HepG2 (cell line): ENCODE measurements at regions not wholly inside any gene's neighbourhood (a gene's known extent, or its start where the extent isn't known, plus 50 kb on each side); places are given as distances from the start of the nearest gene placed in this dataset.

ENCODE experiments used
- ARNT ChIP-seq: fragments of 450-650 bp; IDR thresholded peaks from 2 replicates; pipeline ENCODE4 v1.6.1; 2017
- KLF15 ChIP-seq: sonication (generic); formaldehyde crosslinking; IDR thresholded peaks from 2 replicates; pipeline ENCODE4 v1.8.1; 2023; ENCODE audit warnings: borderline replicate concordance, mild to moderate bottlenecking, inconsistent platforms, missing genetic modification reagents, mixed read lengths
- MAF1 ChIP-seq: sonication (generic); formaldehyde crosslinking; IDR thresholded peaks from 2 replicates; pipeline ENCODE4 v1.5.0; 2020; ENCODE audit warnings: missing genetic modification reagents, borderline replicate concordance
- NFE2 ChIP-seq: sonication (generic); formaldehyde crosslinking; IDR thresholded peaks from 2 replicates; pipeline ENCODE4 v1.4.0; 2020; ENCODE audit warnings: missing genetic modification reagents
- NFIC ChIP-seq: IDR thresholded peaks from 2 replicates; pipeline ENCODE4 v1.6.1; 2012; ENCODE audit warnings: mild to moderate bottlenecking, low read length, inconsistent platforms
- RAD51 ChIP-seq: fragments of 450-650 bp; IDR thresholded peaks from 2 replicates; pipeline ENCODE4 v1.6.1; 2016; ENCODE audit warnings: borderline replicate concordance
- SAFB2 ChIP-seq: sonication (generic); formaldehyde crosslinking; IDR thresholded peaks from 2 replicates; pipeline ENCODE4 v1.5.1; 2020; ENCODE audit warnings: missing genetic modification reagents, low read depth, mild to moderate bottlenecking, borderline replicate concordance
- TF ChIP-seq, protein P1 (sequence below): sonication (generic); formaldehyde crosslinking; IDR thresholded peaks from 2 replicates; pipeline ENCODE4 v1.4.0; 2020; ENCODE audit warnings: missing genetic modification reagents
- TF ChIP-seq, protein P2 (sequence below): sonication (generic); formaldehyde crosslinking; IDR thresholded peaks from 2 replicates; pipeline ENCODE4 v1.4.0; 2020; ENCODE audit warnings: missing genetic modification reagents, borderline replicate concordance

DNA sequence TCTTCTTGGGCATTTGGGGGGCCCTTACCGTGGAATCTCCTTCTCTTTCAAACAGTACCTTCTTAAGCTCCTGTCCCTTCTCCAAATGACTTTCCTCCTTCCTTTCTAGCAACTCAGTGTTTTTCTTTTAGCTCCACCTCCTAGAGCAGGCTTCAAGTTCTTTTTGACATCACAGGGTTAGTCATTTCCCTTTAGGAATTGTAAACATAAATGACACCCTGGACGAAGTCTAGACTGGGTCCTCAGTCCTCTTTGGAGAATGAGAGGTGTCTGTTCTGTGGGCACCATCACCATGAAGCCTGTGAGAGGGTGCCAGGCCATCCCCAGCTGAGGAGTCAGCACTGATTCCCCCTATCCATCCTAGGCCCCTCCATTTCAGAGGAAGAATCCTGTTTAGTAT is 94.7 kb downstream of the SALL1 start:
- TF ChIP-seq NFIC, result no peak
- TF ChIP-seq KLF15 (CRISPR knock-in tag), result no peak
- TF ChIP-seq SAFB2, result no peak
- TF ChIP-seq, protein P1, sequence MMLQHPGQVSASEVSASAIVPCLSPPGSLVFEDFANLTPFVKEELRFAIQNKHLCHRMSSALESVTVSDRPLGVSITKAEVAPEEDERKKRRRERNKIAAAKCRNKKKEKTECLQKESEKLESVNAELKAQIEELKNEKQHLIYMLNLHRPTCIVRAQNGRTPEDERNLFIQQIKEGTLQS (CRISPR knock-in tag), result no peak
- TF ChIP-seq RAD51, result no peak
- TF ChIP-seq NFE2, result no peak
- TF ChIP-seq ARNT, result no peak
- no peak for TF ChIP-seq MAF1
- TF ChIP-seq, protein P2, sequence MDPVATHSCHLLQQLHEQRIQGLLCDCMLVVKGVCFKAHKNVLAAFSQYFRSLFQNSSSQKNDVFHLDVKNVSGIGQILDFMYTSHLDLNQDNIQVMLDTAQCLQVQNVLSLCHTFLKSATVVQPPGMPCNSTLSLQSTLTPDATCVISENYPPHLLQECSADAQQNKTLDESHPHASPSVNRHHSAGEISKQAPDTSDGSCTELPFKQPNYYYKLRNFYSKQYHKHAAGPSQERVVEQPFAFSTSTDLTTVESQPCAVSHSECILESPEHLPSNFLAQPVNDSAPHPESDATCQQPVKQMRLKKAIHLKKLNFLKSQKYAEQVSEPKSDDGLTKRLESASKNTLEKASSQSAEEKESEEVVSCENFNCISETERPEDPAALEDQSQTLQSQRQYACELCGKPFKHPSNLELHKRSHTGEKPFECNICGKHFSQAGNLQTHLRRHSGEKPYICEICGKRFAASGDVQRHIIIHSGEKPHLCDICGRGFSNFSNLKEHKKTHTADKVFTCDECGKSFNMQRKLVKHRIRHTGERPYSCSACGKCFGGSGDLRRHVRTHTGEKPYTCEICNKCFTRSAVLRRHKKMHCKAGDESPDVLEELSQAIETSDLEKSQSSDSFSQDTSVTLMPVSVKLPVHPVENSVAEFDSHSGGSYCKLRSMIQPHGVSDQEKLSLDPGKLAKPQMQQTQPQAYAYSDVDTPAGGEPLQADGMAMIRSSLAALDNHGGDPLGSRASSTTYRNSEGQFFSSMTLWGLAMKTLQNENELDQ, result no peak
